ENCODE measurements at regions not wholly inside any gene's neighbourhood (a gene's known extent, or its start where the extent isn't known, plus 50 kb on each side); places are given as distances from the start of the nearest gene placed in this dataset.

- Histone ChIP-seq H3K9ac (ENCODE audit: control insufficient read depth, insufficient read depth, low read length) (no peak overlapping the region), H3K27me3 (replicated peaks in 1 of 2; ENCODE audit: control insufficient read depth in 2 of 2, insufficient read depth in 2 of 2, low read length in 1 of 2) (no peaks in the 10 kb centered on the region), H3K9me3 (replicated peaks; ENCODE audit: control insufficient read depth, insufficient read depth, low read length) (no peaks in the 10 kb centered on the region), H3K4me3 (no peak overlapping the region), H2AFZ (ENCODE audit: control insufficient read depth, low read depth, low read length) (no peak overlapping the region), H3K4me1 (ENCODE audit: control insufficient read depth, insufficient read depth, low read length) (no peaks in the 10 kb centered on the region), H3K27ac (ENCODE audit: control insufficient read depth, insufficient read depth) (no peak overlapping the region), H3K4me2 (ENCODE audit: control insufficient read depth, insufficient read depth) (no peak overlapping the region), H4K20me1 (ENCODE audit: control insufficient read depth, insufficient read depth) (no peaks in the 10 kb centered on the region), H3K36me3 (ENCODE audit: control insufficient read depth in 2 of 2, insufficient read depth in 2 of 2, low read length in 1 of 2) (no peaks in the 10 kb centered on the region), H3K79me2 (ENCODE audit: control insufficient read depth, insufficient read depth, low read length) (no peaks in the 10 kb centered on the region)
- CTCF ChIA-PET: interaction anchor here (0.6 kb wide), 1 partner anchor 14 kb away, joined by 3 read pairs; no protein-coding TSS in a partner anchor
- RAD21 ChIA-PET (ENCODE audit: unreplicated experiment): no interaction called here
- in situ Hi-C loops (cut with MboI): no loop called here
- DNase-seq (ENCODE audit: low read depth, low spot score): no peak
- ATAC-seq: no peak
- no peak for FAIRE-seq
- POLR2A ChIA-PET: no interaction called here
- SMC1A ChIA-PET (ENCODE audit: uncharacterized antibody, unreplicated experiment): no interaction called here
- no TSS peak for BruUV-seq (replicated peaks)
- intact Hi-C loops (cut with micrococcal nuclease; ENCODE audit: unreplicated experiment): no loop called here
- TF ChIP-seq ASH2L (IDR thresholded peaks at IDR 0.05; ENCODE audit: borderline replicate concordance, low read depth) (no peak), KLF5 (IDR thresholded peaks at IDR 0.05; ENCODE audit: partially characterized antibody) (no peak), HDGF (IDR thresholded peaks at IDR 0.05) (no peak), RBBP5 (conservative IDR thresholded peaks at IDR 0.05) (no peak), YBX1 (IDR thresholded peaks at IDR 0.05) (no peak), STAT3 (IDR thresholded peaks at IDR 0.05; ENCODE audit: low read depth, low read length) (no peak), BACH1 (IDR thresholded peaks at IDR 0.05; ENCODE audit: borderline replicate concordance) (no peak), SREBF2 (IDR thresholded peaks at IDR 0.05; ENCODE audit: low read length) (no peak), CUX1 (IDR thresholded peaks at IDR 0.05; ENCODE audit: insufficient replicate concordance, low read depth, low read length) (no peak), ZNF24 (IDR thresholded peaks at IDR 0.05) (no peak), EED (IDR thresholded peaks at IDR 0.05; ENCODE audit: low read depth) (no peak), SREBF1 (IDR thresholded peaks at IDR 0.05; ENCODE audit: low read length) (no peak), ZBTB33 (IDR thresholded peaks at IDR 0.05) (no peak), MYB (IDR thresholded peaks at IDR 0.05; ENCODE audit: borderline replicate concordance, low read depth, low read length) (no peak), YY1 (IDR thresholded peaks at IDR 0.05; ENCODE audit: low read depth, low read length) (no peak), RUNX3 (IDR thresholded peaks at IDR 0.05; ENCODE audit: low read length) (no peak)
- 23% methylated on average over 3 of the region's 3 CpGs for WGBS (ENCODE audit: insufficient coverage, insufficient replicate concordance, low lambda C conversion rate, missing lambda C conversion rate)
Measured at GRCh38 chr6:48695872-48696271, 584.9 kb upstream of the PTCHD4 start.

All from GM12878 (cell line).